C4-2B (cell line): ENCODE measurements at regions not wholly inside any gene's neighbourhood (a gene's known extent, or its start where the extent isn't known, plus 50 kb on each side); places are given as distances from the start of the nearest gene placed in this dataset.

Experiments used
- ZFX ChIP-seq: fragments of 450-650 bp; IDR thresholded peaks from 2 replicates; pipeline ENCODE4 v1.6.1; 2017
- TF ChIP-seq, protein P1 (sequence below): fragments of 450-650 bp; conservative IDR thresholded peaks from 2 replicates; pipeline ENCODE4 v1.5.1; 2017; ENCODE audit warnings: mild to moderate bottlenecking

DNA sequence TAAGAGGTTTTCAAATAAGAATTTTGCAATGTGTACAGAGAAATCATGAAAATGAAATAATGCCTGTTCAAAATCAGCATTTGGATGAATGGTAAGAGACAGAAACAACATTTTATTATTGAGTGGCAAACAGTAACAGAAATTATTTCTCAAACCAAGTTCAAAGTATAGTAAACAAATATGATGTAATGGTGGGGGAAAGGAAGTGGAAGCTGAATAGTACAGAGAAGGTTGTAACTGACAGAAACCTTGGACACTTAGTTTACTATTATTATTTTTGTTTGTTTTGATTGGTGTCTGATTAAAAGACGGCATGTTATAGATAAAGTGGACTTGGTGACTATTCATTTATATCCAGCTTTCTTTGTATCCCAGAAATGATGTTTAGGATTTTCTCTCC, 1637.4 kb upstream of the ACVR2A start:
- TF ChIP-seq, protein P1, sequence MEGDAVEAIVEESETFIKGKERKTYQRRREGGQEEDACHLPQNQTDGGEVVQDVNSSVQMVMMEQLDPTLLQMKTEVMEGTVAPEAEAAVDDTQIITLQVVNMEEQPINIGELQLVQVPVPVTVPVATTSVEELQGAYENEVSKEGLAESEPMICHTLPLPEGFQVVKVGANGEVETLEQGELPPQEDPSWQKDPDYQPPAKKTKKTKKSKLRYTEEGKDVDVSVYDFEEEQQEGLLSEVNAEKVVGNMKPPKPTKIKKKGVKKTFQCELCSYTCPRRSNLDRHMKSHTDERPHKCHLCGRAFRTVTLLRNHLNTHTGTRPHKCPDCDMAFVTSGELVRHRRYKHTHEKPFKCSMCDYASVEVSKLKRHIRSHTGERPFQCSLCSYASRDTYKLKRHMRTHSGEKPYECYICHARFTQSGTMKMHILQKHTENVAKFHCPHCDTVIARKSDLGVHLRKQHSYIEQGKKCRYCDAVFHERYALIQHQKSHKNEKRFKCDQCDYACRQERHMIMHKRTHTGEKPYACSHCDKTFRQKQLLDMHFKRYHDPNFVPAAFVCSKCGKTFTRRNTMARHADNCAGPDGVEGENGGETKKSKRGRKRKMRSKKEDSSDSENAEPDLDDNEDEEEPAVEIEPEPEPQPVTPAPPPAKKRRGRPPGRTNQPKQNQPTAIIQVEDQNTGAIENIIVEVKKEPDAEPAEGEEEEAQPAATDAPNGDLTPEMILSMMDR, result no peak
- TF ChIP-seq ZFX, result no peak
